ENCODE measurements at regions not wholly inside any gene's neighbourhood (a gene's known extent, or its start where the extent isn't known, plus 50 kb on each side); places are given as distances from the start of the nearest gene placed in this dataset.
"Not testable (repeated sequence)": the region's sequence is repeated elsewhere in the genome, so short reads cannot be mapped to it uniquely, and the experiment has no call there.

GRCh38 chr18:27582760-27583412 lies 397.8 kb upstream of the CHST9 start:
- DNase-seq (ENCODE audit: low read depth), result no peak

GRCh38 chr18:27581296-27581904 lies 396.3 kb upstream of the CHST9 start:
- DNase-seq (ENCODE audit: low read depth), result no peak

GRCh38 chr18:27579364-27579763 lies 394.3 kb upstream of the CHST9 start:
- DNase-seq (ENCODE audit: low read depth), result peak; percentile 38

- no peak for DNase-seq (ENCODE audit: low read depth)
Observed at GRCh38 chr18:27577752-27578151, 392.6 kb upstream of the CHST9 start.

GRCh38 chr18:27577265-27577664 lies 392.2 kb upstream of the CHST9 start:
- no peak for DNase-seq (ENCODE audit: low read depth)

- DNase-seq (ENCODE audit: low read depth), result no peak
Observed at GRCh38 chr18:27567434-27567833, 382.3 kb upstream of the CHST9 start.

GRCh38 chr18:27564066-27564465 lies 379.0 kb upstream of the CHST9 start:
- peak; percentile 55 for DNase-seq (ENCODE audit: low read depth)

GRCh38 chr18:27558388-27559155 lies 373.5 kb upstream of the CHST9 start:
- peak; percentile 9 for DNase-seq (ENCODE audit: low read depth)

- no peak for DNase-seq (ENCODE audit: low read depth)
Observed at GRCh38 chr18:27556741-27557140, 371.6 kb upstream of the CHST9 start.

- no peak for DNase-seq (ENCODE audit: low read depth)
Observed at GRCh38 chr18:27549335-27550039, 364.4 kb upstream of the CHST9 start.

- no peak for DNase-seq (ENCODE audit: low read depth)
Observed at GRCh38 chr18:27546991-27547390, 361.9 kb upstream of the CHST9 start.

- DNase-seq (ENCODE audit: low read depth), result no peak
Observed at GRCh38 chr18:27544206-27544605, 359.1 kb upstream of the CHST9 start.

GRCh38 chr18:27541293-27541692 lies 356.2 kb upstream of the CHST9 start:
- no peak for DNase-seq (ENCODE audit: low read depth)

GRCh38 chr18:27540111-27540510 lies 355.0 kb upstream of the CHST9 start:
- no peak for DNase-seq (ENCODE audit: low read depth)

- no peak for DNase-seq (ENCODE audit: low read depth)
Observed at GRCh38 chr18:27528925-27529521, 343.9 kb upstream of the CHST9 start.

GRCh38 chr18:27527856-27528255 lies 342.7 kb upstream of the CHST9 start:
- no peak for DNase-seq (ENCODE audit: low read depth)

- DNase-seq (ENCODE audit: low read depth), result no peak
Observed at GRCh38 chr18:27520401-27520800, 335.3 kb upstream of the CHST9 start.

- not testable (repeated sequence) for DNase-seq (ENCODE audit: low read depth)
Observed at GRCh38 chr18:27510036-27510633, 325.0 kb upstream of the CHST9 start.

GRCh38 chr18:27501671-27502070 lies 316.6 kb upstream of the CHST9 start:
- DNase-seq (ENCODE audit: low read depth), result no peak

GRCh38 chr18:27500531-27500930 lies 315.4 kb upstream of the CHST9 start:
- DNase-seq (ENCODE audit: low read depth), result no peak

GRCh38 chr18:27497246-27497645 lies 312.1 kb upstream of the CHST9 start:
- DNase-seq (ENCODE audit: low read depth), result no peak

Data from myocyte (in vitro differentiated cells).